IMR-90 (cell line): ENCODE measurements at regions not wholly inside any gene's neighbourhood (a gene's known extent, or its start where the extent isn't known, plus 50 kb on each side); places are given as distances from the start of the nearest gene placed in this dataset.

ENCODE experiments used
- ATAC-seq: fragments of 200-7000 bp; cut with Tn5 transposase; 2 replicates; pipeline ENCODE4 v1.9.1; 2020; ENCODE audit warnings: low read depth, mild to moderate bottlenecking, moderate library complexity
- BruUV-seq: library from RNA; stranded (reverse); fragments of 400-500 nt; replicated peaks from 2 replicates; lab custom pipeline; 2021; lab: Mats Ljungman, UMichigan
- CTCF ChIA-PET: fragments of 300-600 bp; formaldehyde crosslinking; extraction: SDS; loops from one replicate; lab custom pipeline; 2021; ENCODE audit warnings: antibody characterized with exemption; lab: Yijun Ruan, JAX
- POLR2A ChIA-PET: fragments of 300-600 bp; sonication (Branson Sonifier 250); formaldehyde crosslinking; loops from one replicate; lab custom pipeline; 2022; ENCODE audit warnings: antibody characterized with exemption; ENCODE audit not compliant: unreplicated experiment; lab: Charles Lee
- DNase-seq: peaks from one replicate; pipeline ENCODE4 v3.0.0; 2013
- H2AFZ ChIP-seq: replicated peaks from 2 replicates; pipeline ENCODE3; 2013; ENCODE audit warnings: low read length, mild to moderate bottlenecking; ENCODE audit not compliant: poor library complexity
- H2AK5ac ChIP-seq: 2 replicates; pipeline ENCODE4 v1.6.1; 2013; ENCODE audit warnings: low read depth, low read length, inconsistent platforms
- H2AK9ac ChIP-seq: replicated peaks from 2 replicates; pipeline ENCODE3; 2013; ENCODE audit warnings: mild to moderate bottlenecking, low read depth, low read length, moderate library complexity; ENCODE audit not compliant: poor library complexity
- H2BK120ac ChIP-seq: 2 replicates; pipeline ENCODE4 v1.6.1; 2013; ENCODE audit warnings: low read depth, low read length, inconsistent platforms
- H2BK15ac ChIP-seq: 3 replicates; pipeline ENCODE4 v1.6.1; 2013; ENCODE audit warnings: low read depth, low read length, inconsistent platforms
- H2BK20ac ChIP-seq: 2 replicates; pipeline ENCODE4 v1.6.1; 2013; ENCODE audit warnings: low read depth, mild to moderate bottlenecking, inconsistent platforms, low read length, moderate library complexity
- H2BK5ac ChIP-seq: 2 replicates; pipeline ENCODE4 v1.6.1; 2013; ENCODE audit warnings: mild to moderate bottlenecking, low read depth, low read length, inconsistent platforms; ENCODE audit not compliant: poor library complexity, severe bottlenecking
- H3K14ac ChIP-seq: replicated peaks from 2 replicates; pipeline ENCODE4 v1.6.1; 2013; ENCODE audit warnings: low read depth, low read length, inconsistent platforms
- H3K18ac ChIP-seq: 2 replicates; pipeline ENCODE4 v1.6.1; 2013; ENCODE audit warnings: low read depth, low read length, control low read depth
- H3K23ac ChIP-seq: 2 replicates; pipeline ENCODE4 v1.6.1; 2013; ENCODE audit warnings: low read depth, low read length, inconsistent platforms
- H3K27ac ChIP-seq: 2 replicates; pipeline ENCODE4 v1.5.1; 2013; ENCODE audit warnings: mild to moderate bottlenecking, control low read depth, low read length; ENCODE audit not compliant: insufficient read depth
- H3K27me3 ChIP-seq: 2 replicates; pipeline ENCODE4 v1.6.1; 2013; ENCODE audit warnings: low read length; ENCODE audit not compliant: control insufficient read depth, insufficient read depth
- H3K36me3 ChIP-seq: 2 replicates; pipeline ENCODE4 v1.6.1; 2013; ENCODE audit warnings: low read length, mixed read lengths; ENCODE audit not compliant: control insufficient read depth, insufficient read depth
- H3K4ac ChIP-seq: 2 replicates; pipeline ENCODE4 v1.6.1; 2013; ENCODE audit warnings: low read depth, low read length, inconsistent platforms
- H3K4me1 ChIP-seq: 2 replicates; pipeline ENCODE4 v1.6.1; 2013; ENCODE audit warnings: low read length, mixed read lengths; ENCODE audit not compliant: control insufficient read depth, insufficient read depth
- H3K4me2 ChIP-seq: 2 replicates; pipeline ENCODE4 v1.6.1; 2013; ENCODE audit warnings: low read depth, mild to moderate bottlenecking, control low read depth, low read length, moderate library complexity
- H3K4me3 ChIP-seq: 2 replicates; pipeline ENCODE4 v1.5.1; 2013; ENCODE audit warnings: low read depth, mild to moderate bottlenecking, control low read depth, low read length, moderate library complexity; ENCODE audit not compliant: insufficient read depth
- H3K56ac ChIP-seq: 2 replicates; pipeline ENCODE4 v1.6.1; 2013; ENCODE audit warnings: low read length, inconsistent platforms; ENCODE audit not compliant: insufficient read depth; ENCODE audit errors: extremely low read depth
- H3K79me1 ChIP-seq, 2 experiments: 2 replicates each; pipeline ENCODE4 v1.6.1; 2013; ENCODE audit warnings: low read length in 2 of 2, inconsistent platforms in 1 of 2, low read depth in 1 of 2
- H3K9ac ChIP-seq: 2 replicates; pipeline ENCODE4 v1.6.1; 2013; ENCODE audit warnings: low read depth, low read length, control low read depth
- H3K9me1 ChIP-seq: 2 replicates; pipeline ENCODE4 v1.6.1; 2013; ENCODE audit warnings: low read length, inconsistent platforms; ENCODE audit not compliant: insufficient read depth
- H3K9me3 ChIP-seq: 2 replicates; pipeline ENCODE4 v1.6.1; 2013; ENCODE audit warnings: low read length; ENCODE audit not compliant: control insufficient read depth, insufficient read depth
- H4K20me1 ChIP-seq: 2 replicates; pipeline ENCODE4 v1.6.1; 2013; ENCODE audit warnings: low read length, inconsistent platforms; ENCODE audit not compliant: insufficient read depth
- H4K5ac ChIP-seq: 2 replicates; pipeline ENCODE4 v1.6.1; 2013; ENCODE audit warnings: mild to moderate bottlenecking, low read depth, low read length, control low read depth
- H4K8ac ChIP-seq, 2 experiments: 2 replicates each; pipeline ENCODE4 v1.6.1; 2013; ENCODE audit warnings: low read depth in 2 of 2, low read length in 2 of 2, control low read depth in 1 of 2, inconsistent platforms in 1 of 2
- H4K91ac ChIP-seq: 2 replicates; pipeline ENCODE4 v1.6.1; 2013; ENCODE audit warnings: low read depth, low read length, inconsistent platforms; ENCODE audit not compliant: insufficient read depth
- BHLHE40 ChIP-seq: fragments of 150-350 bp; IDR thresholded peaks from 2 replicates; pipeline ENCODE4 v1.6.1; 2016; ENCODE audit warnings: mild to moderate bottlenecking, low read depth, low read length
- CEBPB ChIP-seq: IDR thresholded peaks from 2 replicates; pipeline ENCODE4 v1.6.1; 2012; ENCODE audit warnings: low read depth, low read length, improper control_type of control experiment
- CHD1 ChIP-seq: IDR thresholded peaks from 2 replicates; pipeline ENCODE4 v1.6.1; 2012; ENCODE audit warnings: low read depth, low read length, improper control_type of control experiment
- FOS ChIP-seq: fragments of 150-350 bp; IDR thresholded peaks from 2 replicates; pipeline ENCODE4 v1.6.1; 2016; ENCODE audit warnings: low read depth, low read length
- MAFK ChIP-seq: IDR thresholded peaks from 2 replicates; pipeline ENCODE4 v1.6.1; 2012; ENCODE audit warnings: low read depth, low read length, improper control_type of control experiment
- MXI1 ChIP-seq: IDR thresholded peaks from 2 replicates; pipeline ENCODE4 v1.6.1; 2012; ENCODE audit warnings: low read depth, mild to moderate bottlenecking, low read length, moderate library complexity, borderline replicate concordance
- NFE2L2 ChIP-seq: fragments of 150-350 bp; IDR thresholded peaks from 2 replicates; pipeline ENCODE4 v1.6.1; 2016; ENCODE audit warnings: low read depth, mild to moderate bottlenecking, low read length
- POLR2A ChIP-seq: IDR thresholded peaks from 2 replicates; pipeline ENCODE4 v1.6.1; 2012; ENCODE audit warnings: mild to moderate bottlenecking, low read depth, low read length
- RAD21 ChIP-seq: IDR thresholded peaks from 2 replicates; pipeline ENCODE4 v1.6.1; 2012; ENCODE audit warnings: low read length, improper control_type of control experiment
- RFX5 ChIP-seq: IDR thresholded peaks from 2 replicates; pipeline ENCODE4 v1.8.0; 2012; ENCODE audit warnings: low read depth, mild to moderate bottlenecking, low read length, moderate library complexity
- SMC3 ChIP-seq: fragments of 150-350 bp; IDR thresholded peaks from 2 replicates; pipeline ENCODE4 v1.6.1; 2016; ENCODE audit warnings: low read depth, mild to moderate bottlenecking, antibody characterized with exemption, low read length, moderate library complexity
- WGBS, 2 experiments: methylation state at CpG; one replicate each; pipeline versions ENCODE4 v1.1.5 to v1.1.7; 2013; ENCODE audit warnings: missing lambda C conversion rate in 2 of 2; ENCODE audit not compliant: insufficient read length in 1 of 2; ENCODE audit errors: extremely low coverage in 2 of 2; 5-methylcytosine and 5-hydroxymethylcytosine counted together
- dilution Hi-C: fragments of 300-500 bp; cut with HindIII; formaldehyde crosslinking; loops from one replicate; pipeline ENCODE4 v1.14.3; 2018; ENCODE audit warnings: low sequenced_read_pairs; ENCODE audit not compliant: unreplicated experiment
- in situ Hi-C: fragments of 300-500 bp; cut with MboI; formaldehyde crosslinking; loops from 3 replicates; pipeline ENCODE4 v1.14.3; 2019; ENCODE audit warnings: low sequenced_read_pairs, inconsistent platforms, mixed read lengths
- intact Hi-C: fragments of 100-400 bp; cut with micrococcal nuclease; formaldehyde crosslinking; loops from 2 replicates; pipeline ENCODE4 v1.10.0; 2022
- TF ChIP-seq, protein P1 (sequence below): fragments of 150-350 bp; IDR thresholded peaks from 2 replicates; pipeline ENCODE4 v1.6.1; 2017; ENCODE audit warnings: mild to moderate bottlenecking, antibody characterized with exemption, low read length, low read depth
- TF ChIP-seq, protein P2 (sequence below): fragments of 150-350 bp; IDR thresholded peaks from 2 replicates; pipeline ENCODE4 v1.6.1; 2016; ENCODE audit warnings: low read depth, mild to moderate bottlenecking, low read length, moderate library complexity, borderline replicate concordance
- TF ChIP-seq, protein P3 (sequence below): conservative IDR thresholded peaks from 2 replicates; pipeline ENCODE4 v1.5.1; 2012; ENCODE audit warnings: mild to moderate bottlenecking, low read depth, low read length, improper control_type of control experiment

DNA sequence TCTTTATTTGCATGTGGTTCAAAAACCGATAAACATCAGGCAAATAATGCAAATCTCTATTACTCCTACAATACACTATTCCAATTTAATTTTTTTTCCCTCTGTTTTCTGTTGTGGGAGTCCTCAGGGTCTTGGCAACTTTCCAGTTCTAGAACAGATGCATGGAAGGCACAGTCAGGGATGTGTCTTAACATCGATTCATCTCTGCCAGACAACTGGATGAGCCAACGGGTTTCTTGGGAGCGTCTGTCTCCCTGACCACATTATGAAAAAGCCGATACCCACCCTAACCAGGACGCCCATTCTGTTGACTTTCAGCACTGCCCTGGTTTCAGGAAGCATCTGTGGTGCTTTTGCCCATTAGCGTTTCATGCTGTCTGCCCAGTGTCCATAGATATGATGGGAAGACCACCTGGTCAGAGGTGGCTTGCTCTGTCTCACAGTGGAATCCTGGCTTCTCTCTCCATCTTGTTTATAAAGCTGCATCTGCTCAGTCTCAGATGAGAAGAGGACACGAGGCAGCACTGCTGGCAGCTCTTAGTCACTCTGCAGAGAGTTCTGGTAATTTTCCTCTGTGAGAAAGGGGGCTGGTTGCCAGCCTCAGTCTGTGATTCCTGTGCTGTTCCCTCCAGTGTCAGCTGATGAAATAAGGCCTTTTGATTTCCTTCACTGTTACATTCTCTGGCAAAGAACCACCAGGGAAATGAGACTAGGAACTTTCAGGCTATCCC lies 57.9 kb upstream of the KCNE4 start:
- Histone ChIP-seq H2BK120ac (peak overlapping the region; percentile 92), H3K4me3 (no peak overlapping the region), H3K79me1 (no peaks in the 10 kb centered on the region), H3K27me3 (no peaks in the 10 kb centered on the region), H3K36me3 (no peaks in the 10 kb centered on the region), H2AFZ (peak overlapping the region; percentile 78), H3K9me3 (no peaks in the 10 kb centered on the region), H3K18ac (peak overlapping the region; percentile 92), H3K27ac (peak overlapping the region; percentile 88; the same call in 1 of the 2 replicates), H2AK5ac (peak overlapping the region; percentile 39; the same call in 1 of the 2 replicates), H4K5ac (peak overlapping the region; percentile 82), H3K4me1 (peaks cover 12% of the 10 kb centered on the region), H3K14ac (peak overlapping the region; percentile 69), H4K91ac (peak overlapping the region; percentile 95), H4K8ac (peak overlapping the region; percentile 62 to 86), H3K4ac (peak overlapping the region; percentile 91), H3K9ac (peak overlapping the region; percentile 34; the same call in 1 of the 2 replicates), H2AK9ac (peak overlapping the region; percentile 7), H3K4me2 (peak overlapping the region; percentile 61; the same call in 1 of the 2 replicates), H4K20me1 (no peaks in the 10 kb centered on the region), H2BK20ac (peak overlapping the region; percentile 85), H2BK5ac (peak overlapping the region; percentile 83), H3K56ac (peak overlapping the region; percentile 53; the same call in 1 of the 2 replicates), H3K9me1 (no peaks in the 10 kb centered on the region; the same call in 1 of the 2 replicates), H2BK15ac (peak overlapping the region; percentile 83; the same call in 2 of the 3 replicates), H3K23ac (peak overlapping the region; percentile 63; the same call in 1 of the 2 replicates)
- peak; percentile 83 for ATAC-seq
- DNase-seq: peak; percentile 98
- no CpG with 5 or more reads among the region's 8 CpGs for WGBS, 2 experiments
- POLR2A ChIA-PET: interaction anchor here (1.2 kb wide), 1 partner anchor 10 kb away, joined by 3 read pairs; no protein-coding TSS in a partner anchor
- CTCF ChIA-PET: interaction anchor here (1.0 to 1.1 kb wide), 2 partner anchors 13 to 60 kb away, joined by 3 read pairs; no protein-coding TSS in a partner anchor
- intact Hi-C loops: loop anchor here (2.0 kb wide), 2 partner anchors 47 to 61 kb away; no protein-coding TSS in a partner anchor
- dilution Hi-C loops: no loop called here
- in situ Hi-C loops: no loop called here
- BruUV-seq: no TSS peak
- TF ChIP-seq BHLHE40: no peak
- TF ChIP-seq, protein P1, sequence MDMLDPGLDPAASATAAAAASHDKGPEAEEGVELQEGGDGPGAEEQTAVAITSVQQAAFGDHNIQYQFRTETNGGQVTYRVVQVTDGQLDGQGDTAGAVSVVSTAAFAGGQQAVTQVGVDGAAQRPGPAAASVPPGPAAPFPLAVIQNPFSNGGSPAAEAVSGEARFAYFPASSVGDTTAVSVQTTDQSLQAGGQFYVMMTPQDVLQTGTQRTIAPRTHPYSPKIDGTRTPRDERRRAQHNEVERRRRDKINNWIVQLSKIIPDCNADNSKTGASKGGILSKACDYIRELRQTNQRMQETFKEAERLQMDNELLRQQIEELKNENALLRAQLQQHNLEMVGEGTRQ: peak; percentile 64; the same call in 1 of the 2 replicates
- no peak for TF ChIP-seq FOS
- TF ChIP-seq NFE2L2: no peak
- 0 out of 2 replicates have a peak, but pooled peaks have one; percentile 9 for TF ChIP-seq RAD21
- TF ChIP-seq POLR2A: no peak
- TF ChIP-seq MAFK: no peak
- TF ChIP-seq, protein P2, sequence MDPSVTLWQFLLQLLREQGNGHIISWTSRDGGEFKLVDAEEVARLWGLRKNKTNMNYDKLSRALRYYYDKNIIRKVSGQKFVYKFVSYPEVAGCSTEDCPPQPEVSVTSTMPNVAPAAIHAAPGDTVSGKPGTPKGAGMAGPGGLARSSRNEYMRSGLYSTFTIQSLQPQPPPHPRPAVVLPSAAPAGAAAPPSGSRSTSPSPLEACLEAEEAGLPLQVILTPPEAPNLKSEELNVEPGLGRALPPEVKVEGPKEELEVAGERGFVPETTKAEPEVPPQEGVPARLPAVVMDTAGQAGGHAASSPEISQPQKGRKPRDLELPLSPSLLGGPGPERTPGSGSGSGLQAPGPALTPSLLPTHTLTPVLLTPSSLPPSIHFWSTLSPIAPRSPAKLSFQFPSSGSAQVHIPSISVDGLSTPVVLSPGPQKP: no peak
- peak; percentile 15; the same call in 1 of the 2 replicates for TF ChIP-seq SMC3
- TF ChIP-seq CEBPB: peak; percentile 63
- TF ChIP-seq, protein P3, sequence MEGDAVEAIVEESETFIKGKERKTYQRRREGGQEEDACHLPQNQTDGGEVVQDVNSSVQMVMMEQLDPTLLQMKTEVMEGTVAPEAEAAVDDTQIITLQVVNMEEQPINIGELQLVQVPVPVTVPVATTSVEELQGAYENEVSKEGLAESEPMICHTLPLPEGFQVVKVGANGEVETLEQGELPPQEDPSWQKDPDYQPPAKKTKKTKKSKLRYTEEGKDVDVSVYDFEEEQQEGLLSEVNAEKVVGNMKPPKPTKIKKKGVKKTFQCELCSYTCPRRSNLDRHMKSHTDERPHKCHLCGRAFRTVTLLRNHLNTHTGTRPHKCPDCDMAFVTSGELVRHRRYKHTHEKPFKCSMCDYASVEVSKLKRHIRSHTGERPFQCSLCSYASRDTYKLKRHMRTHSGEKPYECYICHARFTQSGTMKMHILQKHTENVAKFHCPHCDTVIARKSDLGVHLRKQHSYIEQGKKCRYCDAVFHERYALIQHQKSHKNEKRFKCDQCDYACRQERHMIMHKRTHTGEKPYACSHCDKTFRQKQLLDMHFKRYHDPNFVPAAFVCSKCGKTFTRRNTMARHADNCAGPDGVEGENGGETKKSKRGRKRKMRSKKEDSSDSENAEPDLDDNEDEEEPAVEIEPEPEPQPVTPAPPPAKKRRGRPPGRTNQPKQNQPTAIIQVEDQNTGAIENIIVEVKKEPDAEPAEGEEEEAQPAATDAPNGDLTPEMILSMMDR: 0 out of 2 replicates have a peak, but pooled peaks have one; percentile 1
- TF ChIP-seq RFX5: no peak
- no peak for TF ChIP-seq CHD1
- no peak for TF ChIP-seq MXI1
